ENCODE measurements at regions not wholly inside any gene's neighbourhood (a gene's known extent, or its start where the extent isn't known, plus 50 kb on each side); places are given as distances from the start of the nearest gene placed in this dataset.

DNA sequence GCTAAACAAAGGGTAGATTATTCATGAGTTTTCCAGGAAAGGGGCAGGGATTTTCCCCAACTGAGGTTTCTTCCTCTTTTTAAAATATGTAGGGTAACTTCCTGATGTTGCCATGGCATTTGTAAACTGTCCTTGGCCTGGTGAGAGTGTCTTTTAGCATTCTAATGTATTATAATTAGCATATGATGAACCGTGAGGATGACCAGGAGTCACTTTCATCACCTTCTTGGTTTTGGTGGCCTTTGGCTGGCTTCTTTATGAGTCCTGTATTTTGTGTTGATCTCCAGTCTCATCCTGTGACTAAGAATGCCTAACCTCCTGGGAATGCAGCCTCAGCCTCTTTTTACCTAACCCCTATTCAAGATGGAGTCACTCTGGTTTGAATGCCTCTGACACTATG lies 391.0 kb upstream of the LINC00305 start:
- no peak overlapping the region for H3K27ac ChIP-seq
- TF ChIP-seq CTCF (IDR thresholded peaks at IDR 0.05), result no peak
- no peak for TF ChIP-seq POLR2A (IDR thresholded peaks at IDR 0.05)

GRCh38 chr18:64528646-64529045 lies 379.8 kb upstream of the LINC00305 start:
- intact Hi-C loops (cut with DNase I; ENCODE audit: low total_unique reads), result no loop called here
- TF ChIP-seq POLR2A (IDR thresholded peaks at IDR 0.05) (no peak), CTCF (IDR thresholded peaks at IDR 0.05) (no peak)
- no peaks in the 10 kb centered on the region for H3K9me3 ChIP-seq
- no peak for DNase-seq
- no peak overlapping the region for H3K4me3 ChIP-seq
- no peaks in the 10 kb centered on the region for H3K4me1 ChIP-seq
- H3K27me3 ChIP-seq, result no peaks in the 10 kb centered on the region
- no peaks in the 10 kb centered on the region for H3K36me3 ChIP-seq
- H3K27ac ChIP-seq, result no peak overlapping the region

More for the DNA sequence above, 391.0 kb upstream of the LINC00305 start:
- H3K27me3 ChIP-seq, result no peaks in the 10 kb centered on the region
- DNase-seq, result no peak
- no peaks in the 10 kb centered on the region for H3K4me1 ChIP-seq
- intact Hi-C loops (cut with DNase I; ENCODE audit: low total_unique reads), result no loop called here
- H3K4me3 ChIP-seq, result no peak overlapping the region
- no peaks in the 10 kb centered on the region for H3K9me3 ChIP-seq
- H3K36me3 ChIP-seq, result no peaks in the 10 kb centered on the region

DNA sequence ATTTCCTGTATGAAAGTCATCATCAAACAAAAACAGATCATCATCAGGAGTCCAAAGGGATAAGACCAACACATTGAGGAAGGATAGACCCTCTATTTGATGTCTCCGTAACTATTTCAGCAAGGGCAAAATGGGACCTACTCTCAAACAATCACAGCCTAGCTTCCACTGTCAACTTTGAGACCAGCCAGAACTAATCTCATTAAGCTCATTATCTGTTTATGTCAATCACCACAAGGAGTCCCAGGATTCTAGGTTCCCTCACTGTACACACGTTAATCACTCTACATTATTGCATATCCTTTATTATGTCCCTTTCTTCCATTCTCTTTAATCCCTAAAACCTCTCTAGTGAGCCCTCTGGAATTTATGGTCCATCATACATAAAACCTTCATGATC lies 370.3 kb upstream of the LINC00305 start:
- DNase-seq, result no peak
- no peaks in the 10 kb centered on the region for H3K27me3 ChIP-seq
- TF ChIP-seq CTCF (IDR thresholded peaks at IDR 0.05) (no peak), POLR2A (IDR thresholded peaks at IDR 0.05) (no peak)

DNA sequence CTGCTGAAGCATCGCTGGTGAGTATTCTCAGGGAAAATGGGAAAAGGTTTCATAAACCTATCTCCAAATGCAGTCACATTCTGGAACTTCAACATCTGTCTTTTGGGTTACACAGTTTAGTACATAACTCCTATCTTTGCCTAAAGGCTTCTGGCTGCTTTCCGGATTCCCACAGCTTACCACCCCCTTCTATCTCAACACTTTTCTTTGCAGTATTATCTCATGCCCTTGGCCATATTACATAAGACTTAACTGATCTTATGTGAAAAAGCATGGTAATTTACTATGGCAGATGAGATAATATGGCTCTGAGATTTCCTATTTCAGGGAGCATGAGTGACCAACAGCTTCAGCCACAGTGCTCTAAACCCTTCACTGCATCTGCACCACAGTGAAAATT lies 369.3 kb upstream of the LINC00305 start:
- Histone ChIP-seq H3K36me3 (no peaks in the 10 kb centered on the region), H3K4me1 (no peaks in the 10 kb centered on the region), H3K9me3 (no peaks in the 10 kb centered on the region), H3K27ac (no peak overlapping the region), H3K4me3 (no peak overlapping the region), H3K27me3 (no peaks in the 10 kb centered on the region)
- no peak for TF ChIP-seq CTCF (IDR thresholded peaks at IDR 0.05)
- no peak for TF ChIP-seq POLR2A (IDR thresholded peaks at IDR 0.05)
- no peak for DNase-seq
- intact Hi-C loops (cut with DNase I; ENCODE audit: low total_unique reads), result no loop called here

More for the DNA sequence above, 370.3 kb upstream of the LINC00305 start:
- Histone ChIP-seq H3K4me1 (no peaks in the 10 kb centered on the region), H3K36me3 (no peaks in the 10 kb centered on the region), H3K4me3 (no peak overlapping the region), H3K9me3 (no peaks in the 10 kb centered on the region), H3K27ac (no peak overlapping the region)
- intact Hi-C loops (cut with DNase I; ENCODE audit: low total_unique reads), result no loop called here

GRCh38 chr18:64513401-64513800 lies 364.5 kb upstream of the LINC00305 start:
- Histone ChIP-seq H3K9me3 (no peaks in the 10 kb centered on the region), H3K4me1 (no peaks in the 10 kb centered on the region), H3K27me3 (no peaks in the 10 kb centered on the region), H3K36me3 (no peaks in the 10 kb centered on the region), H3K27ac (no peak overlapping the region), H3K4me3 (no peak overlapping the region)
- no peak for TF ChIP-seq CTCF (IDR thresholded peaks at IDR 0.05)
- no peak for TF ChIP-seq POLR2A (IDR thresholded peaks at IDR 0.05)
- DNase-seq, result no peak
- intact Hi-C loops (cut with DNase I; ENCODE audit: low total_unique reads), result no loop called here
